ENCODE measurements at regions not wholly inside any gene's neighbourhood (a gene's known extent, or its start where the extent isn't known, plus 50 kb on each side); places are given as distances from the start of the nearest gene placed in this dataset.
"Not testable (repeated sequence)": the region's sequence is repeated elsewhere in the genome, so short reads cannot be mapped to it uniquely, and the experiment has no call there.

DNA sequence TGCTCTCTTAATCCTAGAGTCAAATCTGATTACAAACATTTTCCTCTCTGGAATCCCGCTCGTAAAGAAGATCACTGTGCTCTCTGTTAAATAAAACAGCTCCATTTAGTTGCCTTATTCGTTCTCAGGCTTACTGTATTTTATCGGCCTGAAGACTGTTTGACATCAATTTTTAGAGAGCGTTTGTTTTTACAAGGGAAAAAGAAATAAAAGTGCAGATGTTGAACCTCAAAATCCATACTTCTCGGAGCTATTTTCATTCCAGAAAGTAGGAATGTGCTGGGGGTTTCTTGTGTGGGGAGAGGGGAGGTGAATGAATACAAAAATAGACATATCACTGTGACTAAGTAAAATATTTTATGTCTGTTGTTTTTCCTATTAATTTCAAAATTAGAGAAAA is 140.1 kb downstream of the ARRDC4 start:
- H3K4me1 Mint-ChIP-seq; H3K4me3 Mint-ChIP-seq; H3K27me3 Mint-ChIP-seq; H3K9me3 Mint-ChIP-seq; DNase-seq (ENCODE audit: low spot score in 2 of 2); ATAC-seq (replicated peaks; ENCODE audit: extremely low read depth, poor library complexity, severe bottlenecking); H3K27ac Mint-ChIP-seq (ENCODE audit: low read depth); H3K36me3 Mint-ChIP-seq (ENCODE audit: insufficient read depth): not testable (repeated sequence)

DNA sequence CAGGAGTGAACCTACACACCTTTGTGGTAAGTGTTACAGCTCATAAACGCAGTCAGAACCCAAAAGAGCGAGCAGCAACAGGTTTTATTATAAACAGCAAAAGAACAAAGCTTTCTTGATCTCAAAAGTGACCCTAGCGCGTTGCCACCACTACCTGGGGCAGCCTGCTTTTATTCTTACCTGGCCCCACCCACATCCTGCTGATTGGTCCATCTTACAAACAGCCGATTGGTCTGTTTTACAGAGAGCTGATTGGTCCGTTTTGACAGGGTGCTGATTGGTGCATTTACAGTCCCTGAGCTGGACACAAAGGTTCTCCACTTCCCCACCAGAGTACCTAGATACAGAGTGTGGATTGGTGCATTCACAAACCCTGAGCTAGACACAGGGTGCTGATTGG is 143.1 kb downstream of the ARRDC4 start:
- ATAC-seq (replicated peaks; ENCODE audit: extremely low read depth, poor library complexity, severe bottlenecking) (no peak), DNase-seq (ENCODE audit: low spot score in 2 of 2) (no peak)
- Mint-ChIP-seq H3K4me1 (no peaks in the 10 kb centered on the region), H3K27me3 (no peaks in the 10 kb centered on the region), H3K4me3 (no peak overlapping the region), H3K27ac (ENCODE audit: low read depth) (no peak overlapping the region), H3K36me3 (ENCODE audit: insufficient read depth) (no peaks in the 10 kb centered on the region), H3K9me3 (no peaks in the 10 kb centered on the region)

DNA sequence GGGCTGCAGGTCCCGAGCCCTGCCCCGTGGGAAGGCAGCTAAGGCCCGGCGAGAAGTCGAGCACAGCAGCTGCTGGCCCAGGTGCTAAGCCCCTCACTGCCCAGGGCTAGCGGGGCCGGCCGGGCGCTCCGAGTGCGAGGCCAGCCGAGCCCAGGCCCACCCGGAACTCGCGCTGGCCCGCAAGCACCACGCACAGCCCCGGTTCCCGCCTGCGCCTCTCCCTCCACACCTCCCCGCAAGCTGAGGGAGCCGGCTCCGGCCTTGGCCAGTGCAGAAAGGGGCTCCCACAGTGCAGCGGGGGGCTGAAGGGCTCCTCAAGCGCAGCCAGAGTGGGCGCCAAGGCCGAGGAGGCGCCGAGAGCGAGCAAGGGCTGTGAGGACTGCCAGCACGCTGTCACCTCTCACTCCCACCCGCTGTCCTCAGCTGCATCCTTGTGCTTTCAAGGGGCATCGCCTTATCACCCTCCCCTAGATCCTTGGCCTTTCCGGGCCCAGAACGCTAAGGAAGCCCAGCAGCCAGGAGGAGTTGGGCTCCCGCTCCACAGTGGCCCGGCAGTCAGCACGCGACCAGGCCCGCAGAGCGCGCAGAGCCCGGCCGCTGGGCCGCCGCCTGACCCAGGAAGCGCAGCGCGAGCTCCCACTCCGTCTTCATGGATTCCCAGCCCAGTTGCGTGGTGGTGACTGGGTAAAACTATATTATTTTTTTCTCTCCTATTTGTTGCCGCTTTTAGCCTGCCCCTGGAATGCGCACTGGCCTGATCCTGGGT is 144.1 kb downstream of the ARRDC4 start:
- not testable (repeated sequence) for ATAC-seq (replicated peaks; ENCODE audit: extremely low read depth, poor library complexity, severe bottlenecking)

DNA sequence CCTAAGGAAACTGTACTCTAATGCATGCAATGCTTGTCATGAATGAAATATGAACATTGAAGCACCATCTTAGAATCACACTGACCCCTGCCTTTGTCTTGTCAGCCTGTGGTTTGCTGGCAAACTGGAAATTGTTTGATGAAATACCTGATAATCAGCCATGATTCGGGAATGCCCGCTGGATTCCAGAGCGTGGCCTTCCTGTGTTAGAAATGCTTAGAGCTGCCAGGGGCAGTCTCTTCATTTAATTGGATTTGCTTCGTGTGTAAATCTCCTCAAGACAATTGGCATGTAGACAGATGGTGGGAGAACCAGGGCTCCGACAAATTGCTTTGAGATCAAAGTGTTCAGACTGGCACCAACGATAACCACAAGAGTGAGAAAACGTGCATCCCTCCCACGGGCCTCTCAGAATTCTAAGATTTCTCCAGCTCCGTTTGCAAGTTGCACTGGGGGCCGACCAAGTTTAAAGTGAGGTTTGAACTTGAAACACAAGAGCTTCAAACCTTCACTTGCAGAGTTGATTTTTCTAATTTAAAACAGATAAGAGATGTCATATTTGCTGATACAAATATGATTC is 146.2 kb downstream of the ARRDC4 start:
- H3K27ac Mint-ChIP-seq (ENCODE audit: low read depth); H3K36me3 Mint-ChIP-seq (ENCODE audit: insufficient read depth); H3K4me1 Mint-ChIP-seq; H3K4me3 Mint-ChIP-seq; H3K27me3 Mint-ChIP-seq; ATAC-seq (replicated peaks; ENCODE audit: extremely low read depth, poor library complexity, severe bottlenecking); DNase-seq (ENCODE audit: low spot score in 2 of 2); H3K9me3 Mint-ChIP-seq: not testable (repeated sequence)

More for the DNA sequence above, 144.1 kb downstream of the ARRDC4 start:
- H3K4me1 Mint-ChIP-seq; H3K4me3 Mint-ChIP-seq; H3K27ac Mint-ChIP-seq (ENCODE audit: low read depth); H3K9me3 Mint-ChIP-seq; H3K36me3 Mint-ChIP-seq (ENCODE audit: insufficient read depth); DNase-seq (ENCODE audit: low spot score in 2 of 2); H3K27me3 Mint-ChIP-seq: not testable (repeated sequence)

DNA sequence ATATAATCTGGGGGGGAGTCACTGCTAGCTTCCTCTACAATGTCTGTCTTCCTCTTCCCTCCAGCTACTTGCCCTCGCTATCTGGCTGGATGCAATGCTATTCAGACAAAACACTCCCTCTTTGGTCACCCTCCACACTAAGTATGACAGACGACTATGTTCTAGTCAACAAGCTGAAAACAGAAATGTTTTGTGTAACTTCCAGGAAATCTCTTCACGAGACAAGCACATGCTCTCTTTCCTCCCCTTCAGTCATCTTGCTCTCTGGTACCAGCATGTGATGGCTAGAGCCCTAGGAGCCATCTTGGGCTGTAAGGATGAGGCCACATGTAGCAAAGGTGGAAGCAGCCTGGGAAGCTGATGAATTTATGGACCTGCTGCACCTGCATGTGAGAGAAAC is 151.3 kb downstream of the ARRDC4 start:
- Mint-ChIP-seq H3K4me3 (no peak overlapping the region), H3K36me3 (ENCODE audit: insufficient read depth) (no peaks in the 10 kb centered on the region), H3K27me3 (no peaks in the 10 kb centered on the region), H3K27ac (ENCODE audit: low read depth) (no peak overlapping the region), H3K9me3 (no peaks in the 10 kb centered on the region), H3K4me1 (no peaks in the 10 kb centered on the region)
- ATAC-seq (replicated peaks; ENCODE audit: extremely low read depth, poor library complexity, severe bottlenecking) (no peak), DNase-seq (ENCODE audit: low spot score in 2 of 2) (no peak)

DNA sequence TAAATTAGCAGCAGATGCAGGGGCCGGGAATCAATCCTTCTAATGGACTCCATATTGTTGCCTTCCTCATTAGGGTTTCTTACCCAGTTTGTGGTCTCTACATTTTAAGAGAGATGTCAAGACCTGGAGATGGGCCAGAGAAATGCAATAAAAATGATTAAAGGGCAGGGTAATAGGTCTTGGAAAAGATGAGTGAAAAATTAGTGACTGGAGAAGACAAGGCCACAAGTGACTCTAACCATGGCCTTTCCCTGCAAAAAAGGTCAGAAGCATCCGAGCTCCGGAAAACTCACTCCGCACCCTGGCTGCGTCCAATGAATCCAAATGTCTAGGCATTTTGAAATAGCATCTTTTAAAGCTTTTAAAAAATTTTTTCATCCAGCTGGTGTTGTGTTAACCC is 152.8 kb downstream of the ARRDC4 start:
- Mint-ChIP-seq H3K36me3 (ENCODE audit: insufficient read depth) (no peaks in the 10 kb centered on the region), H3K4me1 (no peaks in the 10 kb centered on the region), H3K4me3 (no peak overlapping the region), H3K9me3 (peaks cover 4% of the 10 kb centered on the region), H3K27me3 (no peaks in the 10 kb centered on the region), H3K27ac (ENCODE audit: low read depth) (no peak overlapping the region)
- no peak for ATAC-seq (replicated peaks; ENCODE audit: extremely low read depth, poor library complexity, severe bottlenecking)
- DNase-seq (ENCODE audit: low spot score in 2 of 2) = no peak

DNA sequence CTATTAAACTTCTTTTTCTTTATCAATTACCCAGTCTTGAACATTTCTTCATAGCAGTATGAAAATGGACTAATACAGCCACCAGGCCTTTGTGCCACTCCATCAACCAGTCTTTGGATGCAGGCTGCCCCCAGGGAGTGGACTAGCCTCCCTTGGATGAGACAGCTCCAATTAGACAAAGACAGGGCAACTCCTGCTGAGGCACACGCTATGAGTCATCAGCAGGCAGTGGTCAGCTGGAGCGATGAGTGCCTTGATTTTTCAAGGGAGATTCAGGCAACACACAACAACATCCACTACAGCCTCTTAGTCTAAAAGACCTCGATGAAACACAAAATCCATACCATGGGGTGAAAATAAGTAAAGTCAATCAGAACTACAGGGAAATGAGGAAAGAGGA is 160.1 kb downstream of the ARRDC4 start:
- no peaks in the 10 kb centered on the region for H3K27me3 Mint-ChIP-seq
- no peak overlapping the region for H3K4me3 Mint-ChIP-seq
- peaks cover 22% of the 10 kb centered on the region for H3K9me3 Mint-ChIP-seq
- DNase-seq (ENCODE audit: low spot score in 2 of 2) (no peak), ATAC-seq (replicated peaks; ENCODE audit: extremely low read depth, poor library complexity, severe bottlenecking) (no peak)
- no peaks in the 10 kb centered on the region for H3K36me3 Mint-ChIP-seq (ENCODE audit: insufficient read depth)
- H3K4me1 Mint-ChIP-seq = no peaks in the 10 kb centered on the region
- no peak overlapping the region for H3K27ac Mint-ChIP-seq (ENCODE audit: low read depth)

DNA sequence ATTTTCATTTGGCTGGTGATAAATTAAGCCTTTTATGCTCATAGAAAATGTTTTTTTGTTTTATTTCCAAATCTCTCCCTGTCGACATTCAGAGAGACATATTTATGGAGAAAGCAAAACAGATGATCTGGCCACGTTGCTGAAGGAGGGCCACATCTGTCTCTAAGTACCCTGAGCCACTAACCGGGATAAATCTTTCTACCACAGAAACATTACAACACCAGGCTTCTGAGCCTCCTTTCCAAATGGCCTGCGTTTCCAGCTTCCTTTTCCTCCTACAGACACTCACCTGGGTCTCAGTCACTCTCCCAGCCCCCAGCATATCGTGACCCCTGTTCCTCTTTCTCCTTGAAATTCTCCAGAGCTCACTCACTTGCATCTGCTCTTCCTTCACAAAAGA is 161.0 kb downstream of the ARRDC4 start:
- Mint-ChIP-seq H3K27ac (ENCODE audit: low read depth) (no peak overlapping the region), H3K4me1 (no peaks in the 10 kb centered on the region), H3K9me3 (peaks cover 22% of the 10 kb centered on the region), H3K36me3 (ENCODE audit: insufficient read depth) (no peaks in the 10 kb centered on the region), H3K27me3 (no peaks in the 10 kb centered on the region), H3K4me3 (no peak overlapping the region)
- no peak for ATAC-seq (replicated peaks; ENCODE audit: extremely low read depth, poor library complexity, severe bottlenecking)
- DNase-seq (ENCODE audit: low spot score in 2 of 2) = no peak

DNA sequence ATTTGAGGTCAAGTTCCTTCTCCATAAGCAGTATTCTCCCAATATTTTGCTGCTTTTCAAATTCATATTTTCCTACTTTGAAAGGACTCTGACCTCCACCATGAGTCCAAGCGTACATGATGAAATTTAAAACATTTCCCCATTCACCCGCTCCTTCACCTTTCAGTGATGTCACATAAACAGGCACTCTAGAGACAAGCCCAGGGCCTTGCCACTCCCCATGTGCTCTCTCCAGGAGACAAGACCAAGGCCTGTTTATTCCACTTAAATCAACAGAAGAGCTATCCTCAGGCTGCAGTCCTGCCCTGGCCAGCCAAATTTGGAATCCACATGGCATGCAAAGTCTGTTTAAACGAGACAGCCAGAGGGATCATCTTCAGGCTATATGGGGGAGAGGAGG is 161.5 kb downstream of the ARRDC4 start:
- no peak for ATAC-seq (replicated peaks; ENCODE audit: extremely low read depth, poor library complexity, severe bottlenecking)
- H3K27ac Mint-ChIP-seq (ENCODE audit: low read depth) = no peak overlapping the region
- no peak for DNase-seq (ENCODE audit: low spot score in 2 of 2)

DNA sequence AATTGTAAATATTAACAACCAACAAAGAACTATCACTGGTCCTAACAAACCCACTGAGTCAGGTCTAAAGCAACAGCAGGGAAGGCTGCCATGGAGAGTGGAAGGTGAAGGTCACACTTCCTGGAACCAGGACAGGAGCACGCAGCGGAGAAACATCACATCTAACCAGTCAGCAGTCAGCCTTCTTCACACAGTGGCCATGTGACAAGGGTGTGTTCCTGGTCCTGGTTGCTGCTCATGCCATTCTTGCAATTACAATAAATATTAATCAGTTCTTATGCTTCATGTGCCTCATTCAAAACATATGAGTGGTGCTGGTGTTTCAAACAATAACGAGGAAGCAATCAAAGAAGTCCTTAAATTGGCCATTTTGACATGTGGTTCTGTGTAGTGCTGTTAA is 162.8 kb downstream of the ARRDC4 start:
- Mint-ChIP-seq H3K4me3 (no peak overlapping the region), H3K27me3 (no peaks in the 10 kb centered on the region), H3K9me3 (peaks cover 18% of the 10 kb centered on the region), H3K4me1 (no peaks in the 10 kb centered on the region), H3K27ac (ENCODE audit: low read depth) (no peak overlapping the region), H3K36me3 (ENCODE audit: insufficient read depth) (no peaks in the 10 kb centered on the region)
- DNase-seq (ENCODE audit: low spot score in 2 of 2) = no peak
- ATAC-seq (replicated peaks; ENCODE audit: extremely low read depth, poor library complexity, severe bottlenecking) = no peak

More for the DNA sequence above, 161.5 kb downstream of the ARRDC4 start:
- no peaks in the 10 kb centered on the region for H3K27me3 Mint-ChIP-seq
- H3K4me3 Mint-ChIP-seq = no peak overlapping the region
- peaks cover 22% of the 10 kb centered on the region for H3K9me3 Mint-ChIP-seq
- no peaks in the 10 kb centered on the region for H3K4me1 Mint-ChIP-seq
- no peaks in the 10 kb centered on the region for H3K36me3 Mint-ChIP-seq (ENCODE audit: insufficient read depth)

DNA sequence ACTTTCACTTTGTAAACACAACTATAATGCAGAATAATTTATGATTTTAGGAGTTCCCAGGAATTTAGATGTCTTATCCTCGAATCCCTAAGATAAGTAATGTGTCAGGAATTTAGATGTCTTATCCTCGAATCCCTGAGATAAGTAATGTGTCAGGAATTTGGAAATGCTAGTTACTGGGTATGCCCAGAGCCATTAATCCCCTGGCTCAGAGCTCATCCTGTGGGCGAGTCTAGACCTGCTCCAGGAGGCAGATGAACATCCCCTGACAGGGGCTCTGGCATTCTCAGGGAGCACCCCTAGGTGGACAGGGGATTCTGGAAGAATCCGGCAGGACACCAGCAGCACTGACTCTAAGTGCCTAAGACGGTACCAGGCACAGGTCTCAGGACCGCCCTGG is 163.3 kb downstream of the ARRDC4 start:
- Mint-ChIP-seq H3K4me1 (no peaks in the 10 kb centered on the region), H3K27me3 (no peaks in the 10 kb centered on the region), H3K27ac (ENCODE audit: low read depth) (no peak overlapping the region), H3K4me3 (no peak overlapping the region), H3K36me3 (ENCODE audit: insufficient read depth) (no peaks in the 10 kb centered on the region), H3K9me3 (peaks cover 14% of the 10 kb centered on the region)
- no peak for DNase-seq (ENCODE audit: low spot score in 2 of 2)
- ATAC-seq (replicated peaks; ENCODE audit: extremely low read depth, poor library complexity, severe bottlenecking) = no peak

DNA sequence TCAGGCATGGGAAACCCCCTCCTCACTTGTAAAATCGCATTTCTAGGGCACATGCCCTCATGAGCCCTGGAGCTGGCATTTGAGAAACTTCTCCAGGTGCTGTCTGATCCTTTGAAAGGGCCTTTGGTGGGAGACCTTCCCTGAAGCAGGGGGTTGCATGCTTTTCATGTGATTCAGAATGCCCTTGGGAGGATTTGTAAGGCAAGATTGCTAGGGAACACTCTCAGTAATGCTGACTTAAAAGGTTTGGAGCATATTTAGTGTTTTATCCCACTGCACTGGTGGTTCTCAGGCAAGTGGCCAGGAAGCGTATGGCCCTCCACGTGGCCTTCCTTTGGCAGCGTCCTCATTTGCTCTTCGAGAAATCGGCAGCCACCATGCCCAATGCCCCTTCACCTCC is 164.1 kb downstream of the ARRDC4 start:
- Mint-ChIP-seq H3K27ac (ENCODE audit: low read depth) (no peak overlapping the region), H3K4me1 (no peaks in the 10 kb centered on the region), H3K27me3 (no peaks in the 10 kb centered on the region), H3K36me3 (ENCODE audit: insufficient read depth) (no peaks in the 10 kb centered on the region), H3K9me3 (peaks cover 11% of the 10 kb centered on the region), H3K4me3 (no peak overlapping the region)
- ATAC-seq (replicated peaks; ENCODE audit: extremely low read depth, poor library complexity, severe bottlenecking) (no peak), DNase-seq (ENCODE audit: low spot score in 2 of 2) (no peak)

DNA sequence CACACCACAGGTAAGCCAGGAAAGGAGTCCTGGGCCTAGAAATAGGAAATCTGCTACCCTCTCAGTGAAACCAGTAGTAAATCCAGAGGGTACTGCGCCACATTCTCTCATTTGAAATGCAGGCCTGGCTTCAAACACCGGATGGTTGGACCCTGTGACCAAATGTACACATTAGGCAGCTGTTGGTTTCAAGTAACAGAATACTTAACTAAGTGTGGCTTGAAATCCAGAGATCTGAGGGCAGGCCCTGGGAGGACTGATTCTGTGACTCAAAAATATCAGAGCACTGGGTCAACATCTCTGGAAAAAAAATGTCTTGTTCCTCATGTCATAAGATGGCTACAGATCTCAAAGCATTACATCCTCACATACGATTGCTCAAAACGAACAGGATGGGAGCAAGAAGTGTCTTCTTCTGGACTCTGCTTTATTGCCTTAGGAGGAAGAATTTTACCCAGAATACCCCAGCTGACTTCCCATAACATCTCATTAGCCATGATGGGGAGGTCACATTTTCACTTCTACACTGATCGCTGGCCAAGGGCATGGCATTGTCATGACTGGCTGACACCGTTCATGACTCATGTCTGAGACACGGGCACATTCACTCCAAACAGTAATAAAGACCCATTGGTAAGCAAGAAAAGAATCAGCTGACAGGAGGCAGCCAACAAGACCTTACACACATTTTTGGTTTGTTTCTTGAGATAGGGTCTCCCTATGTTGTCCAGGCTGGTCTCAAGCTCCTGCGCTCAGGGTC is 166.0 kb downstream of the ARRDC4 start:
- Mint-ChIP-seq H3K36me3 (ENCODE audit: insufficient read depth) (no peaks in the 10 kb centered on the region), H3K27ac (ENCODE audit: low read depth) (no peak overlapping the region), H3K4me3 (no peak overlapping the region), H3K4me1 (no peaks in the 10 kb centered on the region), H3K27me3 (no peaks in the 10 kb centered on the region), H3K9me3 (peaks cover 14% of the 10 kb centered on the region)
- DNase-seq (ENCODE audit: low spot score in 2 of 2) = no peak
- ATAC-seq (replicated peaks; ENCODE audit: extremely low read depth, poor library complexity, severe bottlenecking) = no peak
